HG03066 (cell line): ENCODE measurements at regions not wholly inside any gene's neighbourhood (a gene's known extent, or its start where the extent isn't known, plus 50 kb on each side); places are given as distances from the start of the nearest gene placed in this dataset.
"Not testable (repeated sequence)": the region's sequence is repeated elsewhere in the genome, so short reads cannot be mapped to it uniquely, and the experiment has no call there.

Source experiments
- ATAC-seq: cut with Tn5 transposase; IDR thresholded peaks from one replicate; pipeline ENCODE4 v1.9.1; 2021; ENCODE audit warnings: low read depth; ENCODE audit not compliant: unreplicated experiment

DNA sequence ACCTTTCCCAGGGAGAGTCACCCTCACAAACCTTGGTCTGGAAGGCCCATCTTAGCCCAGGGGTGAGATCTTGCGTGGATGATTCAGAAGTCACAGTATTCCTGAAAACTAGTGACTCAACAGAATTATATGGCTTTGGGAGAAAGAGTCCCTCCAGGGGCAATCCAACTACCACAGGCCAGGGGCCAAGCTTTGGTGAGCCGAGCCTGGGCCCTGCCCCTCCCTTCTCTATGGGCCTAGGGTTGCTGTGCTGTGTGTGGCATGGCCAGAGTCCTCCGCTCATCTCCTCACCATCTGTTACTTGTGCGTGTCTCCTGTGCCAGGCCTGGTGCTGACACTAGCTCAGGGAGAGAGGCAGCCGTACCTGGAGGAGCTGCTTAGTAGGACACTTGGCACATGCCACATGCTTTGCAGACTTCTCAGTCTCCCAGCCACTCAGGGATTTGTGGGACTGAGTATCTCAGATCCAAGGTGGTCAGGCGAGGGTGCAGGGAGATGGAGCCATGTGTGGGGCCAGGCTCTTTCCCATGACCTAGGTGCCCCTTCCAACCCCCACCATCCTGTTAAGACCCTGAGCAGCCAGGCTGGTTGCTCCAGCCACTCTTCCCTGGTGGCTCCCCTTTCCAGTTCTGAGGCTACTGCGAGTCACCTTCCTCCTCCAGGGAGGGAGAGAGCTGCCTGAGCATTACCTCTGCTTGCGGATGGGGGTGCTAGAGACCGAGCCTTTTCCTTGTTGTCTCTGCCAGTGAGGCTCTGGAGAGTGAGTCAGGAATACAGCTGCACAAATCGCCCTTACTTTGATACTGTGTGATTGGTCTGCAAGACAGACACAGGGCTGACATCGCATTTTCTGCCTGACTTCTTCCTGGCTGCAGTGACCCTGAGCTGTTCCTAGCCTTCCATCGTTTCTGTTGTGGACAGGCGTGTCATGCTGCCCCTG lies 94.1 kb downstream of the SLC25A47 start:
- ATAC-seq = no peak

DNA sequence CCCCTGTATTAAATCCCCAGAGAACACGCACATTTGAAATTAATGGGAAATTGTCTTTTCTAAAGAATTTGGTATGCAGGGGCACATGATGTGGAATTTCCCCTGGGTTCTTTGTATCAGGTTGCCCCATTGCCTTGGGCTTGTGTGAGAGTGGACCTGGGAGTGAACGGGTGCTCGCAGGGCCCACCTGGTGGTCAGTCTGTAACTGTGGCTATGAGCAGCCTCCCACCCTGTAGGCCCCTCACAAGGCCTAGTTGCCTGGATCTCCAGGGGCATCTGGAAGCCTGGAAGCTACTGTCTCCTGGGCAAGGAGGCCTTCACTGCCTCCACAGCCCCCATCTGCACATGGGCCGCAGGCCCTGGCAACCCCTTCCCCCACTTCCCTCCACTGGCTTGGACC lies 96.7 kb downstream of the SLC25A47 start:
- no peak for ATAC-seq

DNA sequence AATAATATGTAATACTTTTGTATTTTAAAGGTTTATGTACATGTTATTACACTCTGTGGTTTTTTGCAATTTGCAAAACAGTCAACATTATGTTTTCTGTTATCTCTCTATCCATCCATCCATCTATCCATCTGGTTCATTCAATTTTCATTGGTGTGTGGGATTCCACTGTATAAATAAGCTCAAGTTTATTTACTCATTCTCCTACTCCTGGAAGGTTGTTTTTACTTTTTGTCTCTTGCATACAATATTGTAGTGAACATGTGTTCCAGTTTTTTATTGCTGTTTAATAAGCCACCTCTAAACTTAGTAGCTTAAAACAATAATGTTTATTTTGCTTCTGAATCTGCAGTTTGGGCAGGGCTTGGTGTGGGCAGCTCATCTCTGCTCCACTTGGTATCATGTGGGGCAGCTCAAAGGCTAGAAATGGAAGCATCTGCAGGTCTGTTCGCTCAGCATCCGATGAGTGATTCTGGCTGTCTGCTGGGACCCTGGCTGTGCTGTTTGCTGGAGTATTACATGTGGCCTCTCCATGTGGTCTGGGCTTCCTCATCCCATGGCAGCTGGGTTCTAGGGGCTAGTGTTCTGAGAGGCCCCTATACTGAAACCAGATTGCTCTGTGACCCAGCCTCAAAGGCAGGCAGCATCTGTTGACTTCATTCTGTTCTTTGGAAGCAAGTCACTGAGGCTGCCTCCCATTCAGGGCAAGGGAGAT lies 98.8 kb downstream of the SLC25A47 start:
- no peak for ATAC-seq

DNA sequence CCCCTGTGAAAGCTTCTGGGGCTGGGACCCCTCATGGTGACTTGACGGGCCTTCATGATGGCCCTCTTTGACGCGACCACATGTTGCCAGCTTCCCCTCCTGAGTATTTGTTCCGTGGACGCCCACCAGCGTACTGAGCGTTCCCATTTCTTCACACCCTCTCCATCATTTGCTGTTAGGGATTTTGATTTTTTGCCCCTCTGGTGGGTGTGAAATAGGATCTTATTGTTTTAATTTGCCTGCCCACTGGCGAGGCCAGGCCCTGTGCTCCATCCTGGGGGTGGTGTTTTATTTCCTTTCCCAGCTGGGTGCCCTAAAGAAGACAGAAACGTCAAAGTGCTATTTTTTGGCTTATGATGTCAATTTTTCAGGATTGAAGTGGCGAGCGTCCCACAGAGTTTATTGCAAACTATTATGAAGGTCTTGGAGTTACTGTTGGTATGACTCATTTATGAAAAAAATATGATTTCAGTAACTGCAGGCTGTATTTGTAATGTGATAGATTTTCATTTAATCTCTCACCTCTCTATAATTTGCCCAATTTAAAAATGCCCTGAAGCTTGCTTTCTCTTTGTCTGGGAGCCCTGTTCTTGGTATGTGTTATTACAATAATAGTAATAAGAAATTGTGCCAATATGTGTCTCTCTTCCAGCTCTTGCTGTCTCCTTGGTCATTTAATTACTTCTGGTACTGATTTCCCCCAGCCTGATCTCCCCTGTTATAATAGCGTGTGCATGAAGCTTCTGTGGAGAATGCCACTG lies 99.6 kb downstream of the SLC25A47 start:
- no peak for ATAC-seq

DNA sequence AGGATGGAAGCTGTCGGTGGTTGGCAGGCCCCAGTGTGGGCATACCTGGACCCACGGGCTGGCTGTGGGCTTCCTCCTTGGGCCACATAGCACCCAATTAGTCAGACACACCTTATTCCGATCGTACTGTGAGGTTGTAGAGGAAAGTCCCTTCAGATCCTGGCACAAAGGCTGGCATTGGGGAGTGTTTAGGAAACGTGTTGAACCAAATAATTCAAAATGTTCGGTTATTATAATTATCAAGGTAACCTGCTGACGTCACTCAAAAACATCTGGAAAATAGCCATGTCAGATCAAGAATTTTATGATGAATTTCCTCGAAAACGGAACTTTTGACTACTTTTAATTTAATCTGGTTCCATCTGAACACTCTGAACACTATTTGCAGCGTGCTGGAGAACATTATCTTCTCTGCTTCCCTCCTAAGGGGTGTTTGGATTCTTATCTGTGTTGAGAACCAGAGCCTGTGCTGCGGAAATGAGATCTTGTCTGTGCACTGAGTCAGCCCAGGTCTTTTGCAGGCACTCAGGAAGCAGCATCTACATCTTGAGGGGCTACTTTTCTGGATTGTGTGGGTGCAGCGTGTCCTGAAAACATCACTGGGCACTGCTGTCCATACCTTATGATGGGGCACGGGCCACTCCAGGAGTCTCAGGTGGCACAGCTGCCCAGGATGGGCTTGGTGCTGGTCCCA lies 100.3 kb downstream of the SLC25A47 start:
- no peak for ATAC-seq

DNA sequence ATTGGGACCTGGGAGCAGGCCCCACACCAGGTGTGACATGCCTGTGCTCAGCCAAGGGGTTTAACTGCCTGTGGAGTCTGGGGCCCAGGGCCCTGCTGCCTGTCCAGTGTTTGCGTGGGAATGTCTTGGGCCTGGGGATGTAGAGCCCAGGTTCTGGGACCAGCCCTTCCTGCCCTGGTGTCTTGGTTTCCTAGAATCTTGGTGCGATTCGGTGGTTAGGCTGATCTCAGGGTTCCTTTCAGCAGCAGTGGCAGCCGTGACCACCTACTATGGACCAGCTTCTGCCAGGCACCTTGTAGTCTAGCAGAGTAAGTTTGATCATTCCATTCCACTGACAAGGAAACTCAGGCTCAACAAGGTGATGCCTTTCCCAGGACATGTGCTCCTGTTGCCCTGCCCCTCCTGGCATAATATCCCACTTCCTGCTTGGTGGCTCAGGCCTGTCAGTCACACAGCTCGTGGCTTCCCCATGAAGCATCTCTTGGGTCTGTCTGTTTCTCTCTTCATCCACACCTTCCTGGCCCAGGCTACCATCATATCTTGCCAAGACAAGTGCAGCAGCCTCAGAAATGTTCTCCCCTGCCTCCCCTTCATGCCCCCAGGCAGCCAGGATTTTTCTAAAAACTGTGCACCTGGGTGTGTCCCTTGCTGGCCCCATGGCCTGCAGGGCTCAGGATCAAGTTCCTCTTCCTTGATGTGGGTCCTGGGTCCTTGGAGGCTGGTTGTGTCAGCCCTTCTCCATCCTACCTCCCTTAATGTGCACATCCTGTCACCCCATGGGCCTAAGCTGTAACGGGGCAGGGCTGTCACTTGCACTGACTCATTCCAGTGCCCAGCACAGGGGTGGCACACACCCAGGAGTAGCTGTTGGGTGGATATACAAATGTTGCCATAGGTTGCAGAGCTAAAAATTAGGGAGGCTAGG lies 101.6 kb downstream of the SLC25A47 start:
- ATAC-seq = no peak

DNA sequence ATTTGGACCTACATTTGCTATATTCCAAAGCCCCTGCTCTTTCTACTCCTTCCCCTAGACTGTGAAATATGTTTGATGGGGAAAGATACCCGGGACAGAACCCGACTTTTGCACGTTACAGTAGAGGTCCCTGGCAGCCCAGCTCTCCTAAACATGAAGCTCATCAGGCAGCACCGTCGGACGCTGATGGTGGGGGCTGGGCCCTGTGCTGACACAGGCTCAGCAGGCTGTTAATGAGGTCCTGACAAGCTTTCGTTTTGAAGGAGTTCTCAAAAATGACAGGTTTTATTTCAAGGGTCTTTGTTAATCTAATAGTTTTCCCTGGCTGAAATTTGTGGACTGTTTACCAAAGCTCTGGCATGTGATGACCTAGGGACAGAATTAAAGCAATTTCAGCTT lies 102.3 kb downstream of the SLC25A47 start:
- no peak for ATAC-seq

DNA sequence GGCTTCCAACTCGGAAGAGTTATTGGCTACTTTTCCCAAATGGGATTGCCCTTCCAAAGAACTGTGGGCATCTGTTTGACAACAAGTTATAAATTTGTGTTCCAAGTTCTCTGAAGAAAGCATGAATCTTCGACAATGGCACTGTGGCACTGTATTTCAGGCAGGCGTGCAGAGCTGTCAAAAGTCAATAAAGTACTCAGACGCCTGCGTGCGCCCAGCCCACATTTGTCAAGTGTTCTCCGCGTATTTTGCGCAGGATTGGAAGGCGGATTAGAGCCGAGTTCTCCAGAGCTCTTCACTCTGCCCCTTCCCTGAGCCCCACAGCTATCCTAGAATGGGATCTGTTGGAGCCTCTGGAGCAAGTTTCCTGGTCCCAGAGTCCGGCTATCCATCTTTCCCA lies 103.2 kb downstream of the SLC25A47 start:
- no peak for ATAC-seq

DNA sequence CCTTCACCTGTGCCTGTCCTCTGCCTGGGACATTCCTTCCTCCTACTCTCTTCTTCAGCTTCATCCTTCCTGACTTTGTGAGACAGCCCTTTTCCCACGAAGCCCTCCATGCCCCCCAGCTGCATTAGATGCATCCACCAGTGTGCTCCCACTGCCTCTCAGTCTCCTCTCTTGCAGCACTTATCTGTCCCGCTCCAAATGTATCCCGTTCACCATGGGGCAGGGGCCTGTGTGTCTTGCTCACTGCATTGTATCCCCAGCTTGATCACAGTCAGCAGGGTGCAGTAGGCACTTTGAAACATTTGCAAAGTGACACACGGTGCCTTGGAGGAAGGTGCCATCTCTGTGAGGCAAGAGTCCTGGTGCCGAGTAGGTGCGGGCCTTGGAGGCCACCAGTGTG lies 104.0 kb downstream of the SLC25A47 start:
- no peak for ATAC-seq

DNA sequence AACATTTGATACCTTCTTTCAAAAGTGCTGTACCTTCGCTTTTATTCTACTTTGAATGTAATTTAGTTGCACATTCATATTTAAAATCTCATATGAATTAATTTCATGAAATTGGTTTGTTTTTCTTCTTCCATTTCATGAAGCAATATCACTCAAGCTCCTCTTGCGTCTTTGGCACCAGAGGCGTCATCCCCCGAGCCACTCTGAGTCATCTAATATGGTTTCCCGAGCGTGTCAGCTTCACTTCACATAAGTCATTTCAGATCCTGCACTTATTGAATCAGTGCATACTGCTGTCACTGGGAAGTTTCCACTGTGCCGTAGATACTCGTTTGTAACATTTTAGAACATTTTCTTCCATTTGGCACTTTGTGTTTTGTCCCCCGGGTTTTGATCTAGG lies 105.6 kb downstream of the SLC25A47 start:
- ATAC-seq = no peak

DNA sequence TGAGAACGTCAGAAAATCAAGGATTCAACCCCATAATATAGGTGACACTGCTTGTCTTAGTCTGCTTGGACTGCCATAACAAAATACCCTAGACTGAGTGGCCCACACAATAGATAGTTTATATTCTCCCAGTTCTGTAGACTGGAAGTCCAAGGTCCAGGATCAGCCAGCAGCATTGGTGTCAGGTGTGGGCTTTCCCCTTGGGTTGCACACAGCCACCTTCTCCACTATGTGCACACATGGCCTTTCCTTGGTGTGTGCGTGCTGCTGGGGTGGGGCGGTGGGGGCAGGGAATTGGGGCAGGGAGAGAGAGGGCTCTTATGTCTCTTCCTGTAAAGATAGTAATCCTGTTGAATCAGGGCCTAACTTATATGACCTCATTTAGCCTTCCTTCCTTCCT lies 106.4 kb downstream of the SLC25A47 start:
- no peak for ATAC-seq

DNA sequence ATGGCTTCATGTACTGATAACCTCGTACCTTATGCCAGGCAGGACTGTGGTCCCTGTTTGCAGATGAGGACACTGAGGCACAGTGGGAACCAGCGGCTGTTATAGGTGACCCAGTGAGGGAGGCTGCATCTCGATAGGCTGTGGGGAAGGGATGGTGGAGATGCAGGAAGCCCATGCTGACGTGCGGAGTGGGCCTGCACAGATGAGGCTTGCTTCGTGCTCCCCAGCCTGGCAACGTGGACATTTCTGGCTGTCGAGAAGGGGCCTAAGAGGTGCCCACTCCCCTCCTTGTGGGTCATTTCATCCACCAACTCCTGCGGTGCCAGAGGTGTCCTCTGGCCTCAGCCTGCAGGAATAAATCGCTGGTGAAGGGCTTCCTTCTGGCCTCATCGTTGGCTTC lies 107.4 kb downstream of the SLC25A47 start:
- no peak for ATAC-seq

DNA sequence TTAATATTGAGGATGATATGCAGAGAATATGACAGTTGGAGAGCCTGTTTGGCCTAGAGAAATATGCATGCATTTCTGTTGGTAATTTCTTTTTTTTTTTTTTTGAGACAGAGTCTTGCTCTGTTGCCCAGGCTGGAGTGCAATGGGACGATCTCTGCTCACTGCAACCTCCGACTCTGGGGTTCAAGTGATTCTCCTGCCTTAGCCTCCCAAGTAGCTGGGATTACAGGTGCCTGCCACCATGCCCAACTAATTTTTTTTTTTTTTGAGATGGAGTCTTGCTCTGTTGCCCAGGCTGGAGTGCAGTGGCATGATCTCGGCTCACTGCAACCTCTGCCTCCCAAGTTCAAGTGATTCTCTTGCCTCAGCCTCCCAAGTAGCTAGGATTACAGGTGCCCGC lies 108.3 kb downstream of the SLC25A47 start:
- ATAC-seq = not testable (repeated sequence)

DNA sequence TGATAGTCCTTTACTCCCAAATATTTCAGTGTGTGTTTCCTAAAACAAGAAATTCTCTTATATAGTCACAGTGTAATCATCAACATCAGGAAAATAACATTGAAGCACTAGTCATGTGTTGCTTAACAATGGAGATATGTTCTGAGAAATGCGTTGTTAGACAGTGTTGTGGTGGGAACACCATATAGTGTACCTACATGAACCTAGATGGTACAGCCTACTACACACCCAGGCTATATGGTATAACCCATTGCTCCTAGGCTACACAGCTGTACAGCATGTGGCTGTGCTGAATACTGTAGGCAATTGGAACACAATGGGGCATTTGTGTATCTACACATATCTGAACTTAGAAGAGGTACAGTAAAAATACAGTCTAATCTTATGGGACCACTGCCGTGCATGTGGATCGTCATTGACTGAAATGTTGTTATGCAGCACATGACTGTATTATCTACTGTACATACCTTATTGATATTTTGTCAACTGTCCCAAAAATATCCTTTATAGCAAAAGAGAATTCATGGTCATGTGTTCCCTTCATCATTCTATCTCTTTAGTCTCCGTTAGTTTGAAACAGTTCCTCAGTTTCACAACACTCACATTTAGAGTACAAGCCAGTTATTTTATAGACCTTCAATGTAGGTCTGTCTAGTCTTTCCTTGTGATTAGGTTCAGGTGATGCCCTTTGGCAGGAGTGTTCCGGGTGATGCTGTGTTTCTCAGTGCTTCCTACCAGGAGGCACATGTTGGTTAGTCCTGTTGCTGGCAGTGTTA lies 109.7 kb downstream of the SLC25A47 start:
- ATAC-seq = no peak

DNA sequence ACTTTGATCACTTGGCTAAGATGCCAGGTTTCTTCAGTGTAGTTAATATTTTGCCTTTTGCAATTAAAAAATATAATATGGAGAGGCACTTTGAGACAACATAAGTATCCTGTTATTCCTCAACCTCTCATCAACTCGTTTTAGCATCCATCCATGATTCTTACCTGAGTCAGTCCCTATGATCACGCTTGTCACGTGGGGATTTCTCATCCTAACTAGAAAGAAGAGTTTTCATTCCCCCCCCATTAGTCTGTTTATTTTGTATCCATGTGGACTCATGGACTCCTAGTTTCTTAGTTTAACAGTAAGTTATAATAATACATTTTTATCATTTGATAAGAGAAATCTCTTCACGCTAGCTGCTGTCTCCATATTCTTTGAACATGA lies 110.3 kb downstream of the SLC25A47 start:
- ATAC-seq = no peak

DNA sequence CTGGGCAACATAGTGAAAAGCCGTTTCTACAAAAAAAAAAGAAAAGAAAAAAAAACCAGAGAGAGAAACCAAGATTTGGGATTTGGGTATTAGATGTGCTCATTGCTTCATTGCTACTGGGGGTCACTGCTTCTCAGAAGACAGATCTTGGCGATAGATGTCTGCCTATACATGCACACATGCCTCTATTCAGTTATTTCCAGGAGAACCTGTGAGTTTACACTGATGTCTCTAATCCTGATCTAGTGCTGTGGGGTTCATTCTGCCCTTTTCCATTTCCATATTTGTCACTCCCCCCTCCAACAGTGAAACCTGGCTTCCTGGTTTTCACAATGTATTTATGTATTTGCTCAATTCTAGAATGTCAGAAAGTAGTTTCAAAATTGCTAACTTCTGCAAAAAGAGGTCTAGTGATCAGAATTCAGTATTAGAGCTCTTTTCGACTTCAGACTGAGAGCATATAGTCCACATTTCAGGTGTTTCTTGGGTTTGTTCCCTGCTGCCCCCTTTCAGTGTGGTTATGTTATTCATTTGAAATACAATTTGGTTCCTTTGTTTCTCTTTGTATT lies 111.0 kb downstream of the SLC25A47 start:
- ATAC-seq = no peak

DNA sequence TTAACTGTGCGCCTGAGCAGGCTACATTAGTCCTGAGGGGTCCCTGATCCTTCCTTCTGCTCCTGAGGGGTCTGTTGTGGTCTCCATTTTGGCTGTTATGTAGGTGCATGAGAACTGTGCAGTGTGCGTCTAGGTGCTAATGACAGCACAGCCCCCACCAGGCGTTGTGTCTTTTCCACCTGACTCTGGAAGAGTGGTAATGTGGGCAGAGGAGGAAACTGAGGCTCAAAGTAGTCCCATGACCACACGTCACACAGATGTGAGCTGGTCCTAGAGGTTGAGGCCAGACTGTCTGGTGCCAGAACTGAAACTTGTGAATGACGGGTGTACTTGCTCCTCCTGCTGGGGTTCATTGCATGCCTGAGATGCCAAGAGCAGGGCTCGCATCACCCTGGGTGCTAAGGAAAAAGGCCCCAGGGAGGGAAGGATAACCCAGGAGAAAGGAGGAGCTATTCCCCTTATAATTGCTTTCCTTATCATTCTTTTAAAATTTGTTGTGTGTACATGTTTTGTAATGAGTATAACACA lies 111.8 kb downstream of the SLC25A47 start:
- no peak for ATAC-seq

DNA sequence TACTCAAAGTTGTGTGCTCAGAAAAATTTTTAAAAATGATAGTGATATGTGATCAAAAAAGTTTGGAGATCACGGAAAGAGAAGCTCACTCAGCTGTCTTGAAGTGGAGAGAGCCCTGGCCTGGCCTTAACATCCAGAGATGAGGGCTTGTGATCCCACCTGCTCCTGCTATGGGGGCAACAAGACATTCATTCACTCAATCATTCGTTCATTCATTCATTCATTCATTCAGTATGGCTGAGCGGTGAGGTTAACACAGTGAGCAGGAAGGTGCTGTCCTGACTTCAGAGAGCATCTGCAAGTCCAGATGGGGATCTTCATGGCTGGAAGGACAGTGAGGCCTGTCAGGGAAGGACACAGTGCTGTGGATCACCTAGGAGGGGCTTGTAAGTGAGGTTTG lies 112.3 kb downstream of the SLC25A47 start:
- no peak for ATAC-seq
